ENCODE measurements at regions not wholly inside any gene's neighbourhood (a gene's known extent, or its start where the extent isn't known, plus 50 kb on each side); places are given as distances from the start of the nearest gene placed in this dataset.

GRCh38 chr11:80586464-80586863 is 1145.6 kb upstream of the TENM4 start:
- TF ChIP-seq CTCF (IDR thresholded peaks at IDR 0.05) (no peak), POLR2A (IDR thresholded peaks at IDR 0.05) (no peak)
